Activated T-helper 1 cell treated with anti-CD3 and anti-CD28 coated beads, Interleukin-2, amount 50 U/mL, for 16 hours (primary cell): ENCODE measurements at regions not wholly inside any gene's neighbourhood (a gene's known extent, or its start where the extent isn't known, plus 50 kb on each side); places are given as distances from the start of the nearest gene placed in this dataset.

Source experiments
- DNase-seq, 2 donors: peaks; one replicate each; pipeline ENCODE4 v3.0.0-alpha.2; 2020; ENCODE audit warnings: low read depth in 1 of 2, low spot score in 1 of 2

DNA sequence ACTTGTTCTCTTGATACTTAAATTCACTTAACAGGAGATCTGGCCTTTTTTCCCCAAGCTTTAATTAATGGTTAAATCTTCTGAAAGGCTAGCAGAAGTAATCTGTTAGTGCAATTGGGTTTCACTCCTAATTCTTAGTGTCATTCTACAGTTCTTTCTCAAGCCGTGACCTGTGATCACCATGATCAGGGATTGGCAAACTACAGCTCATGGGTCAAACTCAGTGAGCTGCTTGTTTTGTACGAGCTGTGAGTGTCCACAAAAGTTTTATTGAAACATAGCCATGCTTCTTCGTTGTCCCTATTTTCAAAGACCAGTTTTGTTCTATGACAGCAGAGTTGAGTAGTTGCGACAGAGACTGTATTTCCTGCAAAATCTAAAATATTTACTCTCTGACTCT lies 109.4 kb upstream of the KCNJ15 start:
- no peak for DNase-seq

DNA sequence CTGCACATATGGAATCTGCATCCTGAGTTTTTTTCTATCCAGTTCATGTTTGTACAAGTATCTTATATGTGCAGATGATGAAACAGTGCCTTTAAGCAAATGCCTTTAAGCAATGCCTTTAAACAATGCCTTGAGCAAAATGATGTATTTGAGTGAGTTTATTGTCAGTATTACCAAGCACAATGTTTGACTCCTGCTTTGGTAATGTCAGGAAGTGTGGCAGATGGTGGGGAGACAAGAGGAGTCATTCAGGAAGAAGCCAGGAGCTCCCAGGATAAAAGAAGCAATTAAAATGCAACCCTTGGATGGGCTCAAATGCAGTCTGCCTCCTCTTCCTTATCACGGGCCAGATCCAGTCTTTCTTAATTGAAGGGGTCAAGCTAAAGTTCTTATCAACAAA lies 108.7 kb upstream of the KCNJ15 start:
- DNase-seq: no peak

DNA sequence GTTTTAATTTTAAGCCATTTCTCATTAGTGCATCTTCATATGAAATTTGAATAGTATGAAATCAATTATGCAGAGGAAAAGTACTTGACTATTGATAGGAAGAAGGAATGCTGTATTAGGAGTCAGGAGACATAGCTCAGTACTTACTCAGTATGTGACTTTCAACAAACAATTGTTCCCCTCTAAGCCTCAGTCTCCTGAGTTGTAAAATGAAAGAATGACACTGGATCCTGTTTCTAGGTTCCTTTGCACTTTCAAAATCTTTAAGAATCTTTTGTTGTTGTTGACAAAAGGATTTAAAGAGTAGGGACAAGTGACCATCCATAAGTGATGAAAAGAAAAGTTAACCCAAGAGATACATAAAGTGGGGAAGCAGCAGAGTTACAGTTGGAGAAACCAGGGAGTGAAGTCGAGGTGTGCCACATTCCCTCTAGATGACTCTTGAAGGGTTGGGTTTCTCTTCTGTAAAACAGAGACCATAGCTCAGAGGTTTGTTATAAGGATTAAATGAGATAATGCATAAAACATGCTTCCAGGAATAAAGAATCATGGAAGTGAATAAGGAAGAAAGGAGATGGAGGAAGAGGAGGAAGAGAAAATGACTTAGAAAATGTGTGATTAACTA lies 105.7 kb upstream of the KCNJ15 start:
- DNase-seq: no peak

DNA sequence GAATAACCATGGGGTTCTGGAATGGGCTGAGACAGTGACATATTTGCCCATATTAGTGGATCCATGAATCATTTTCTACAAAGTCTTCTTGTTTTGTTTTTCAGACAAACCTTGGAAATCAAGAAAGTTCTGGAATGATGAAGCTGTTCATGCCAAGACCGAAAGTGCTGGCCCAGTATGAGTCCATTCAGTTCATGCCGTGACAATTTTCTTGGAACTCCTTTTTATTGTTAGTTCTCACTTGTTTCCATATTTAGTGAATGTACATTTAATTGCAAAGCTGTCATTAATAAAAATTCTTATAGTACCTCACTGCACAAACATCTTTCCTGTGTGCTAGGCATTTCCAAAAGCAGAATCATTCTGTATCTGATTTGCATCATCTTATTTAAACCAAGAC lies 100.6 kb upstream of the KCNJ15 start:
- DNase-seq: no peak

DNA sequence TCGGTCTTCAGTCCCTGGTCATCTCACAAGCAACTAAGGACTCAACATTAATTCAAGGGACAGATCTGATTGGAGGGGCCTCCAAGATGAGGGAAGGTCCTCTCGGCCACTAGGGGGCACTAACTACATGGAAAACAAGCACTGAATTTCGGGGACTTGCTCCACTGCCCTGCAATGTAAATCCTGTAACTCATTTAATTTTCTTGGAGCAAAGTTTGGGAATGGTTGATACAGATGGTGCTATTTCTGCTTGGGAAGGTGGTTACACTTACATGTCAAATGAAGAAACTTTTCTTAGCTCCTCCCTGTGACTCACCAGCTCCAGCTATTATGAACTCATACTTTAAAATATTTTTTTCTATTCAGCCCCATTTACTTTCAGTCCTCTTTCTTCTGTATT lies 97.4 kb upstream of the KCNJ15 start:
- peak; percentile 6 to 11 for DNase-seq

DNA sequence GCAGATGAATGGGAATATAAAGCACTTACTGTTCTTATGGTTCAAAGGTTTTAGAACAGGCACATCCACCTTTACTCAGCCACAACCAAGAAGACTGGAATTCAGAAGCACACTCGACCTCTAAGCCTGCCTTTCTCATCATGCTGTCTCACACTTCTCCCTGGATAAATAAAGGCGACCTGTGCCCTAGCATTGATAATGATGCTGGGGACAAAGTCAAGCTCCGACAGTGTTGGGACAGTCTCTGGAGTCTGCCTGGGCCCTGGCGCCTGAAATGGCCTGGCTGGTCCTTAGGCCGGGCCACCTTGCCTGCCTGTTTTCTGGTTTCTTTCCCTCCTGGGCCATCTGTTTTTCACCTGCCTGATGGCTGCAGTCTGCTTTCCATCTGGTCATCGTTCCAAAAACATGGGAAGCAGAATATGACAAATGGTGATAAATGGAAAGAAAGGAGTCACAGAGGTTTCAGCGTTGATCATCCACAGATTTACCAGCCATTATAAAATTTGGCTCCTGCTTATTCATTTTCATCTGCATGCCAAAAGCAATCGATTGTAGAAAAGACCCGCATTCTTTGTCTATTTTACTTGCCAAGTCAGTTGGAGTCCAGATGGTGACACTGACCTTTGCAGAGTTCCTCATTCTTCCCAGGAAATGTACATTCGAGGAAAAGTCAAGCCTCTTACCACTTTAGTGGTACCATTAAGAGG lies 91.2 kb upstream of the KCNJ15 start:
- no peak for DNase-seq

DNA sequence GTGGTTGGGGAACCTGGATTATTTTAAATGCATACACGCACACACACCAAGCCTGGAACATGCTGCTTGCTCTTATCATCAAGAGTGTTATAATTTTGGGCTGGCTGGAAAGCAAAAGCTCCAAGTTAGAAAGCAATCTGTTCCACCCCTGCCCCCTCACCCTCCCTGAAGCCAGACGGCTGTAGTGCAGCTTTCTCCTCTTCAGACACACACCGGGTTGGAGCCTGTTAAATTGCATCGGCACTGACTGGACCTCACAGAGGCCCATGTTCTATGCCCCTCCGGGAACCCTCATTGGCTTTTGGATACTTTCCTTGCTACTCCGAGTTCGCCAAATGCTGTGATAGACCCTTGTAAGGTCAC lies 90.6 kb upstream of the KCNJ15 start:
- no peak for DNase-seq

DNA sequence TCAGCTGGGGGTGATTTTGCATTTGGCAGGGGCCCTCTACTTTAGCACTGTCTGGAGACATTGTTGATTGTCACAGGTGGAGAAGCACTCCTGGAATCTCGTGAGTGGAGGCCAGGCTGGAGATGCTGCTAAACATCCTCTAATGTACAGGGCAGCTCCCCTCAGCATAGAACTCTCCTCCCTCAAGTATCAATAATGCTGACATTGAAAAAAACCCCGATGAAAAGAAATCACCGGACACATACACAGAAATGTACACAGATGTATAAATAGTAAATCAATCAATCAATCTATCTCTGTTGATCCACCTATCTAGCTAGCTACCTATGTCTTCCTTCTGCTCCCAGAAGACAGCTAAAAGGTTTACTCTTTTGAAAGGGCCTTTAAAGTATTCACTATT lies 89.4 kb upstream of the KCNJ15 start:
- DNase-seq: no peak

DNA sequence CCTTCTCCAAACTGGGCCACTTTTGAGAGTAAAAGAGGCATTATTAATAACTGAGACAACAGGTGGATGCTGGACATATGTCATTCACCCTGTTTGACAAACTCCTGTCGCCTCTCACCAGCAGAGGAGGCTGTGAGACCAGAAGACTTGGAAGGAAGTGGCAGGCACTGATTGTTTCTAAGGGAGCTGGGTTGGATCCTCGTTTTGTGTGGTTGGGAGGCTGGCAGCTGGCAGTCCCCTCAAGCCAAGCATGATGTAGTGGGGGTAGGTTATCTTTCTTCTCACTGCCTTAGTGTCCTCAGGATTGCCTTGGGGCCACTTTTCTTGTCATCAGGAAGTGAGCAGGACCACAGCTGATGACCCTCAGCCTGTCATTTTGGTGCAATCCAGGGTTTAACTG lies 86.5 kb upstream of the KCNJ15 start:
- DNase-seq: no peak

DNA sequence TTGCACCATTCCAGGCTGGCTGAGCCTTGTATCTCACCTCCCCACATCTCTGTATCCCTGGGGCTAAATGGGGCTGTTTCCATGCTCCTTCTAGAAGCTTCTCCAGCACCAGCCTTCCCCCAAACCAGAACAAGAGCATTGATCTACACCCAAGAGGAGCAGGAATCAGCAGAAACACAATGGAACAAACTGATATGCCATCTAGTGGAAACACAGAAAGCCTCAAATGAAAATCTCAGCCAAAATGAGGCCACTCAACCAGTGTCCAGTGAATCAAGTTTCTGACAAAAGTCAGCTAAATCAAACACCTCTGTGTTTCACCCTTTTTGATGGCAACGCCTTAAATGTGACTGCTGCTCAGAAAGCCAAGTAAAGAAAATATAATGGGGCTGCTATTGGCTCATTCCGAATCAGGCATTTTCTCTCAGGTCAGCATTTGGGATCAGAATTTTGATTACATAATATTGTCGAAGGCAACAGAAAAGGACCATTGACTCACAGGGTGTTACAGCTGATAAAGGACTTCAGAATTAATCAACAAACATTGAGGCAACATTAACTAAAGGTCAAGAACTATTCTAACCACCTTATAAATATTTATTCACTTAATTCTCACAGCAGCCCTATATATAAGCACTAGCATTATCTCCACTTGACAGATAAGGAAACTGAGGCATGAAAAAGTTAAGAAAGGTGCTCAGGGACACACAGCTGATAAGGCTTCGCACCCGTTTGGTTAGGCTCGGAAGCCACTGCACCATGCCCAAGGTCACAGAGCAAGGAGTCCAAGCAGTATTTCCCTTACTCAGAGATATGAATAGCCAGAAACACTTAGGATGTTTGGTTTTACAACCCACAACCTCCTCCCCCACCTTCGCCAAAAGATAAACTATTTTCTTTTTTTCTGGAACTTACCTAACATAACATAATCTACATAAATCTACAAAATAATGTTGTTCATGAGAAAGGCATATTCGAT lies 85.8 kb upstream of the KCNJ15 start:
- DNase-seq: no peak

DNA sequence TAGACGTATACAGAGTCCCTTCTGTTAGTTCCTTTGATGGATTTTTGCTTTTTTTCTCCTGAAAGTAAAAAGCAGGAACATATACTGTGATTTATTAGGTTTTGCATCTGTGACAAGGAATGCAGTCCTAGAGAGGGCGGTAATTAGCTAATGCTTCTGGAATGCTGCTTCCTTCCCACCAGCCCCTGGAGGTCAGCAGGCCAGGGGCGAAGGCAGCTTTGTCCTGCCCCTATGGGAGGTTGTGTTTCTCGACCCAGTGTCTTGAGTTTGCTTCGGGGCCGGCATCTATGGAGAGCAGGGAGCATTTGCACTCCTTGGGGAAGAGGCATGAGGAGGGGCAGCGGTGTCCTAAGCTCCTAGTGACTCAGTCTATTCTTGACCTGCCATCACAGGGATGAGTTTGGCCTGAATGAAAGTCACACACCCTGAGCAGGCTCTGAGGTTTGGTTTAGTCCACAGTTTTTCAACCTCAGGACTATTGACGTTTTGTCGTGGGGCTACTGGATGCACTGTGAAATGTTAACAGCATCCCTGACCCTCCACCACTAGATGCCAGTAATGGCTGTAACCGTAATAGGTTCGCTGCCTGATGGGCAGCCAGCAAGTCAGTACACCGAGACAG lies 85.0 kb upstream of the KCNJ15 start:
- DNase-seq: no peak

DNA sequence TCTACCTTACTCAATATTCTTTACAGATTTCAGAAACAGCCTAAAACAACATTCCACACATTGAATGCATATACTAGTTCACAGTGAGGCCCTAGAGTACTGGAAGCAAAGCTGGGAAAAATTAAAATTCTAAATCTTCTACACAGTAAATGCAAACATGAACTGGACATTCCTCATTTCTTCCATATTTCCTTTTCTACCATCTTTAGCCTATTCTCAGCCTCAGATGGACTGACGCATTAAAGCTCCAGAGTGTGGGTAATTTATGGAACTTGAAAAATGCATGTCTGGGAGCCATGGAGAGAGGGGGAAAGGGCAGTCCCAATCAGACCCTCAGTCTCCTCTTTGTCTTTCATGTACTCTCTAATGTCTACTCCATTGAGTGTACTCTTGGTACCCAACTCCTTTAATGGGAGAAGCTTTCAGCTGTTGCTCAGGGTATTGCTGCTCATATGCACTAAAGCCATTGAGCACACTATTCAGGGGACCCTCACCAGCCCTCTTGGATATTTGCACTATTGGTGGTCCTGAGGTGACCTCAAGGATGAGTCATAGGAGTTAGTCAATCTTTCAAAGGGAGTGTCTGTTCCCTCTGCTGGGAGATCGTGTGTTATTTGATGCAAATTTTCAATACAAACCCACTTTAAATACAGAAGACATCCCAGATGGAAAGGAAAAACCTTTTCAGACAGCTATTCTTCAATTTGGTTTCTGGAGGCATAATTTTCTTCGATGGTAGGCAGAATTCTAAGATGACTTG lies 83.3 kb upstream of the KCNJ15 start:
- no peak for DNase-seq

DNA sequence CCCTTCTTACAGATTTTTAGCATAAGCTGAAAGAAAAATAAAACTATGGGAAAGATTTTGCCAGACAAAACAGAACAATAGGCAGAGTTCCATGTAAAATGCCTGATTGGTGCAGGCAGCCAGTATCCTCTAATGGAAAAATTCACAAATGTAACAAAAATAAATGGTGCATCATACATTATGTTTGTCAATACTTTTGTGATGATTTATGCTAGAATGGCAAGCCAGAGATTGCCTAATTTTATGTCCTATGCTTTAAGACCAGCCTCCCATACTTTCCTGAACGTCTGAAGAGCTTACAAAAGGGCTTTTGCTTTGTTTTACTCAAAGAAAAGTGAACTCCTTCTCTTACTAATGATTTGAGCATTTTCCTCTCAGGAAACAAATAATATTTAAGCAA lies 81.5 kb upstream of the KCNJ15 start:
- DNase-seq: no peak

DNA sequence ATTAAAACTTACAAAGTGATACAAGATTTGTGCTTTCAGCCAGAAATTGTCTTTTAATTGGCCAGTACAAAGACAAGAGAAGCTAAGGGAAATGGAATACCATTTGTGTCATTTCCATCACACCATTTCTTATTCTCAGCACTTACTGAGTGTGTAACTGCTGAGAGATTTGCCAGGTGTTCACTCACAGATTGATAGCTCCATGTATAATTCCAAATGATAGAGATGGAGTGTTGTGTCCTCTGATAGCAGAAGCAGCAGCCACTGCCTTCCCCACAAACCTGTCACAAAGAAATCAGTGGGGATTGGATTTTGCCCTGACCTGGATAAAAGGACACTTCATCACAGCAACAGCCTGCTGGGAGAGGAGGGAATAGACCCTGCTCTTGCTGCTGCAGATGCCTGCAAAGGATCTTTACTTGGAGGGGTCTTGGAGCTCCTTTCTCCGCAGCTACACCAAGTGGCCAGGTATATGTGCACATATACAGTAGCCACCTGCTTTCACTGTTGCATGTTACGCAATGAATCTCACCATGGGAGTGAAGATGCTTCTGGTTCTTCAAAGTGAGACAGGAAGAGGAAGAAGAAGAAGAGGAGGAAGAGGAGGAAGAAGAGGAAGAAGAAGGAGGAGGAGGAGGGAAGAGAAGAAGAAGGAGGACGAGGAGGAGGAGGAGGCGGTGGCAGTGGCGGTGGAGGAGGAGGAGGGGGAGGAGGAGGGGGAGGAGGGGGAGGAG lies 78.7 kb upstream of the KCNJ15 start:
- DNase-seq: no peak

DNA sequence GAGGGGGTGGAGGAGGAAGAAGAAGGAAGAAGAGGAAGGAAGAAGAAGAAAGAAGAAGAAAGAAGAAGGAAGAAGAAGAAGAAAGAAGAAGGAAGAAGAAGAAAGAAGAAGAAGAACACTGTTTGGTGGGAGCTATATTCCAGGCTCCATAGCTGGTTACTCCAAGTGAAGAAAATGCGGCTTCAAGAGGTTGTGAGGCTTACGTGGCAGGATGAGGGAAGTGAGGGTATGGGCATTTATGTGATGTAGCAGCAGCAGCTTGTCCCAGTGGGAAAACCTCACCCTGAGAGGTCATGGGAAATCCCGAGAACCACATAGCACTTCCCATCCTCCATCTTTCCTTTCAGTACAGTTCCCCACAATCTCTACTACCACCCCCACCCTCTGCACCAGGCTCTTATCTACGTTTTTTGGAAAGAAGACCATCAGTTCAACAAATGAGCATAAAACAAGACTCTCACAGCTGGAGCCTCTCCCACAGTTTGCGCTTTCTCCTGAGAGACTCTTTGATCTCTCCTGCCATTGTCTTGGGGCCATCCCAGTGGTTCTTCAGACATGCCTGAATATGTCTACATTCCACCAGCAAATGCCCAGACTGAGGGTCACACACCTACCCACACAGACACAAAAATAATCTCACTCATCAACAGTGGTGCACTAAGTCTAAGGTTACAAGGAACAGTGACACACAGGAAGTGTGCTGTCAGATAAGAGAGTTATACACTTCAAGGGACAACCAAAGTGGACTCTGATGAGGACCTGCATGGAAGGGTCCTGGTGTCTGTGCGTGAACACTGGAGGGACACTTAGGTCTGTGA lies 77.9 kb upstream of the KCNJ15 start:
- no peak for DNase-seq

DNA sequence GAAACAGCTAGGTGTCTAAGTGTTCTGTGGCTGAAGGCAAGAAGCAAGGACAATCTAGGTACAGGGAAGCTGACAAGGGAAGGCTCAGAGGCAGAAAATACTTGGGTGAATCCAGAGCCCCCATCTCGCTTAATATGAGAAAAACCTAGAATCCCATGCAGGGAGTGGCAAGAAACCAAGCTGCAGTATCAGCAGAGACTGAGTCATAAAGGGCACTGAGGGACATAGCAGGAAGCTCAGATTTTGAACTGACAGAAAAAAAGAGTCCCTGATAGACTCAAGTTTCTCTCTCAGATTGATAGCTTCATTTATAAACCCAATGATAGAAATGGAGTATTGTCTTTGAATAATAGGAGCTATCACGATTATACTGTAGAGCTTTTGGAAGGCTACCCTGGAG lies 77.3 kb upstream of the KCNJ15 start:
- DNase-seq: no peak

DNA sequence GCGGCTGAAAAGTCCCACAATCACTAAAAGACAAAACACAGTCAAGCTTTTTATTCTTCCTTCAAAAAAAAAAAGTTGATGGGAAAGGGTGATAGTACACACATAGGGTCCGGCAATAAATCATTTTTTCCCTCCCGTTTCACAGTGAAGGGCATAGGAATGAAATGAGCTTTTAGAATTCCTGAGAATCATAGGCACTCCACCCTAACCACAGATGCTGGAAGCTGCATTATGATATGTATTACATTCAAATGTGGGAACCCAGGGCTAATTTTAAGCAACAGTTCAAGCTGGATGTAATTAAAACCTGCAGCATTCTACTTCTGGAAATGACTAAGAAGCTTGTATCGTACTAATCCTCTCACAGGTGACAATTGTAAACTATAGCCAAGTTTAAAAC lies 75.7 kb upstream of the KCNJ15 start:
- no peak for DNase-seq

DNA sequence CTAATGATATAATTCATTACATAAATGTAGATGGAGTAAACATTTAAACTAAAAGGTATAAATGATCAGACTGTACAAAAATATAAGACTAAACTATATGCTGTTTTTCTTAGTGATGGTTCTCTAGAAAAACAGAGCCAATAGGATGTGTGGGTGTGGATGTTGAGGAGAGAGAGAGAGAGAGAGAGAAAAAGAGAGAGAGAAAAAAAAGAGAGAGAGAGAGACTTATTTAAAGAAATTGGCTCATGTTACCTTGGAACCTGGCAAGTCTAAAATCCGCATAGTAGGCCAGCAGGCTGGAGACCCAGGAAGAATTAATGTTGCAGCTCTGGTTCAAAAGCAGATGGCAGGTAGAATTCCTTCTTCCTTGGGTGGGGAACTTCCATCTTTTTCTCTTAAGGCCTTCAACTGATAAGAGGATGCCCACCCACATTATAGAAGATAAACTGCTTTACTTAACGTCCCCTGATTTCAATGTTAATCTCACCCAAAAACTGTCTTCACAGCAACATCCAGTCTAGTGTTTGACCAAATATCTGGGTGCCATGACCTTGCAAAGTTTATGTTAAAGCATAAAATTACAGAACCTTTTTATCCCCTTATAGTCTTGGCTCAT lies 74.3 kb upstream of the KCNJ15 start:
- no peak for DNase-seq

DNA sequence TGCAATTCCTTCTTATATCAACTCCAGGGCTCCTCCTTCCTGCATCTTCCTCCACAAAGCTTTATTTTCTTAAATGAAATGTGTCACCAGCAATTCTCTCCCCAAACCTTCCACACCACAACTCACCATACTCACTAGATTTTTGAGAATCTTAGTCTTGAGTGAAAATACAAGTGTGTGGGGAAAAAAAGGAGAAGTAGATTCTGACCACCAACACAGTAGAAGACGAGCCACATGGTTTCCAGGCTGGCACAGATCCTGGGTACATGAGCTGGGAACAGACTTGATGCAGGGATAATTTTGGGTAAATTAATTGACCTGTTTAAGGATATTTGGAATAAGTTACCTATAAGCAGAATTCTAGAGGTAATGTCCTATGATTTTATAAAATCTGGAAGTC lies 72.8 kb upstream of the KCNJ15 start:
- no peak for DNase-seq
